ENCODE measurements at regions not wholly inside any gene's neighbourhood (a gene's known extent, or its start where the extent isn't known, plus 50 kb on each side); places are given as distances from the start of the nearest gene placed in this dataset.

- H3K4me3 ChIP-seq (ENCODE audit: low read length), result no peak overlapping the region
- DNase-seq (ENCODE audit: low read depth), result no peak
- TF ChIP-seq, protein P1, sequence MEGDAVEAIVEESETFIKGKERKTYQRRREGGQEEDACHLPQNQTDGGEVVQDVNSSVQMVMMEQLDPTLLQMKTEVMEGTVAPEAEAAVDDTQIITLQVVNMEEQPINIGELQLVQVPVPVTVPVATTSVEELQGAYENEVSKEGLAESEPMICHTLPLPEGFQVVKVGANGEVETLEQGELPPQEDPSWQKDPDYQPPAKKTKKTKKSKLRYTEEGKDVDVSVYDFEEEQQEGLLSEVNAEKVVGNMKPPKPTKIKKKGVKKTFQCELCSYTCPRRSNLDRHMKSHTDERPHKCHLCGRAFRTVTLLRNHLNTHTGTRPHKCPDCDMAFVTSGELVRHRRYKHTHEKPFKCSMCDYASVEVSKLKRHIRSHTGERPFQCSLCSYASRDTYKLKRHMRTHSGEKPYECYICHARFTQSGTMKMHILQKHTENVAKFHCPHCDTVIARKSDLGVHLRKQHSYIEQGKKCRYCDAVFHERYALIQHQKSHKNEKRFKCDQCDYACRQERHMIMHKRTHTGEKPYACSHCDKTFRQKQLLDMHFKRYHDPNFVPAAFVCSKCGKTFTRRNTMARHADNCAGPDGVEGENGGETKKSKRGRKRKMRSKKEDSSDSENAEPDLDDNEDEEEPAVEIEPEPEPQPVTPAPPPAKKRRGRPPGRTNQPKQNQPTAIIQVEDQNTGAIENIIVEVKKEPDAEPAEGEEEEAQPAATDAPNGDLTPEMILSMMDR (conservative IDR thresholded peaks at IDR 0.05; ENCODE audit: low read length), result no peak
Observed at GRCh38 chr11:70542406-70542805, 144.1 kb downstream of the CTTN start.

- TF ChIP-seq, protein P1 (conservative IDR thresholded peaks at IDR 0.05; ENCODE audit: low read length), result no peak
- DNase-seq (ENCODE audit: low read depth), result no peak
- no peak overlapping the region for H3K4me3 ChIP-seq (ENCODE audit: low read length)
Observed at GRCh38 chr11:70542811-70543210, 144.5 kb downstream of the CTTN start.

- no peak overlapping the region for H3K4me3 ChIP-seq (ENCODE audit: low read length)
- TF ChIP-seq, protein P1 (conservative IDR thresholded peaks at IDR 0.05; ENCODE audit: low read length), result no peak
- DNase-seq (ENCODE audit: low read depth), result no peak
Observed at GRCh38 chr11:70543611-70544010, 145.3 kb downstream of the CTTN start.

GRCh38 chr11:70544067-70544773 is 145.9 kb downstream of the CTTN start:
- H3K4me3 ChIP-seq (ENCODE audit: low read length), result no peak overlapping the region
- TF ChIP-seq, protein P1 (conservative IDR thresholded peaks at IDR 0.05; ENCODE audit: low read length), result no peak
- no peak for DNase-seq (ENCODE audit: low read depth)

GRCh38 chr11:70544774-70545609 is 146.7 kb downstream of the CTTN start:
- peak; percentile 20 for DNase-seq (ENCODE audit: low read depth)
- TF ChIP-seq, protein P1 (conservative IDR thresholded peaks at IDR 0.05; ENCODE audit: low read length), result no peak
- H3K4me3 ChIP-seq (ENCODE audit: low read length), result no peak overlapping the region

DNA sequence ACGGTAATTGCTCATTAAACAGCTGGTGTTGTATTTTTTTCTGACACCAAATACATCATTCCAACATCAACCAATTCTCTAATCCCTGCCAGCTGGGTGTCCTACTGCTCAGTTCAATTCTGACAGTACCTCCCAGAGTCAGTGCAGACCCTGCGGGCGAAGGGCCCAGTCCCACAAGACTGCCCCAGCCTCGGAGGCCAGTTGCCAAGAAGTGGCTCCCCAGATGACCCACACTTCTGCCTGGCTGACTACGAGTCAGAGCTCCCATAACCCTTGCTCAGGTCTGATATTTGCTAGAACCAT is 147.2 kb downstream of the CTTN start:
- no peak for DNase-seq (ENCODE audit: low read depth)
- TF ChIP-seq, protein P1 (conservative IDR thresholded peaks at IDR 0.05; ENCODE audit: low read length), result no peak
- H3K4me3 ChIP-seq (ENCODE audit: low read length), result no peak overlapping the region
